ENCODE measurements at regions not wholly inside any gene's neighbourhood (a gene's known extent, or its start where the extent isn't known, plus 50 kb on each side); places are given as distances from the start of the nearest gene placed in this dataset.
"Not testable (repeated sequence)": the region's sequence is repeated elsewhere in the genome, so short reads cannot be mapped to it uniquely, and the experiment has no call there.

DNA sequence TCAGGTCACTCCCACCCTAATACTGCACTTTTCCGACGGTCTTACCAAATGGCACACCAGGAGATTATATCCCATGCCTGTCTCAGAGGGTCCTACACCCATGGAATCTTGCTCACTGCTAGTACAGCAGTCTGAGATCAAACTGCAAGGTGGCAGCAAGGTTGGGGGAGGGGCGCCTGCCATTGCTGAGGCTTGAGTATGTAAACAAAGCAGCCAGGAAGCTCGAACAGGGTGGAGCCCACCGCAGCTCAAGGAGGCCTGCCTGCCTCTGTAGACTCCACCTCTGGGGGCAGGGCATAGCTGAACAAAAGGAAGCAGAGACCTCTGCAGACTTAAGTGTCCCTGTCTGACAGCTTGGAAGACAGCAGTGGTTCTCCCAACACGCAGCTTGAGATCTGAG is 57.5 kb upstream of the DNAJC1 start:
- TF ChIP-seq, protein P1, sequence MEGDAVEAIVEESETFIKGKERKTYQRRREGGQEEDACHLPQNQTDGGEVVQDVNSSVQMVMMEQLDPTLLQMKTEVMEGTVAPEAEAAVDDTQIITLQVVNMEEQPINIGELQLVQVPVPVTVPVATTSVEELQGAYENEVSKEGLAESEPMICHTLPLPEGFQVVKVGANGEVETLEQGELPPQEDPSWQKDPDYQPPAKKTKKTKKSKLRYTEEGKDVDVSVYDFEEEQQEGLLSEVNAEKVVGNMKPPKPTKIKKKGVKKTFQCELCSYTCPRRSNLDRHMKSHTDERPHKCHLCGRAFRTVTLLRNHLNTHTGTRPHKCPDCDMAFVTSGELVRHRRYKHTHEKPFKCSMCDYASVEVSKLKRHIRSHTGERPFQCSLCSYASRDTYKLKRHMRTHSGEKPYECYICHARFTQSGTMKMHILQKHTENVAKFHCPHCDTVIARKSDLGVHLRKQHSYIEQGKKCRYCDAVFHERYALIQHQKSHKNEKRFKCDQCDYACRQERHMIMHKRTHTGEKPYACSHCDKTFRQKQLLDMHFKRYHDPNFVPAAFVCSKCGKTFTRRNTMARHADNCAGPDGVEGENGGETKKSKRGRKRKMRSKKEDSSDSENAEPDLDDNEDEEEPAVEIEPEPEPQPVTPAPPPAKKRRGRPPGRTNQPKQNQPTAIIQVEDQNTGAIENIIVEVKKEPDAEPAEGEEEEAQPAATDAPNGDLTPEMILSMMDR (IDR thresholded peaks at IDR 0.05), result not testable (repeated sequence)
- TF ChIP-seq EP300, POLR2A (IDR thresholded peaks at IDR 0.05): not testable (repeated sequence)
